A204.1 (cell line): ENCODE measurements at regions not wholly inside any gene's neighbourhood (a gene's known extent, or its start where the extent isn't known, plus 50 kb on each side); places are given as distances from the start of the nearest gene placed in this dataset.

Experiments
- FAIRE-seq: peaks from 2 replicates; lab custom pipeline; 2012; peaks lifted over from hg19 to GRCh38; lab: Jason Lieb, UNC

DNA sequence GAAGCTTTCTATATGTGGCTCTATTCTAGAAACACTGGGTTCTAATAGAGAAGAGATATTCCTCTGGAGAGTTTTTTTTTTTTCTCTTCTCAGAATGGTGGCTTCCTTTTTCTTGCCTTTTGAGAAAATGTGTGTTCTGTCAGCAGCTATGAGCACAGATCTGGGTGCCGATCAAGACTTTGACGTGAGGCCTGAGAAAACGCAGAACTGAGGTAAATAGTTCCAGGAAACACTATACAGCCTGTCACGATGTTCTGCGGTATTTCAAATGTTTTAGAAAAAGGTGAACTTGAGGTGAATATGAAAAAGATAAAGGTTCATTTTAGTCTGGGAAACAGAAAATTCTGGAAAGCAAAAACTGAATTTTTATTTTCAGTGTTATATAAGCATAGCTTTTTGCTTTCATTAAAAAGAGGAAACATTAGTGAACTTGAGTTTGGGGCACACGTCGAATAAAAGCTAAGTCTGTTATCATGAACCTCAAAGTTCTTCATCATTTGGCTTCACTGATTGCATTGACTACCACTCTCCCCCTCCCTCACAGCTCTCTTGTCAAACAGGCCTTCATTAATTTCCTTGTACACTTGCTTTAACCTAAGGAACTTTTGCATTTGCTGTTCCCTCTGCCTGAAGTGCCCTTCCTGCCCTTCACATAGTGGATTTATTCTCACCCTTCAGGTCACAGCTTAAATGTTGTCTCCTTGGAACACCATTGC lies 265.1 kb downstream of the NFKBIZ start:
- FAIRE-seq: no peak

DNA sequence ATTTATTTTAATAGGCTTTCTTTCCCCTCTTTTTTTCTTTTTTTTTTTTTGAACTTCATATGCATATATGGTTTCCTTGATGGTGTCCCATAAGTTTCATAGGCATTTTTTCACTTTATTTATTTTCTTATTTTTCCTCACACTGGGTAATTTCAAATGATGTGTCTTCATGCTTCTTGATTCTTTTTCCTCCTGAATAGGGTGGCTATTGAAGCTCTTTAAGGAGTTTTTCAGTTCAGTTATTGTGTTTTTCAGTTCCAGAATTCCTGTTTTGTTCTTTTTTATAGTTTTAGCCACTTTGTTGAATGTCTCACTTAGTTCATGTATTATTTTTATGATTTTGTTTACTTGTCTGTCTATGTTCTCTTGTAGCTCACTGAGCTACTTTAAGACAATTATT lies 273.2 kb downstream of the NFKBIZ start:
- FAIRE-seq: no peak

DNA sequence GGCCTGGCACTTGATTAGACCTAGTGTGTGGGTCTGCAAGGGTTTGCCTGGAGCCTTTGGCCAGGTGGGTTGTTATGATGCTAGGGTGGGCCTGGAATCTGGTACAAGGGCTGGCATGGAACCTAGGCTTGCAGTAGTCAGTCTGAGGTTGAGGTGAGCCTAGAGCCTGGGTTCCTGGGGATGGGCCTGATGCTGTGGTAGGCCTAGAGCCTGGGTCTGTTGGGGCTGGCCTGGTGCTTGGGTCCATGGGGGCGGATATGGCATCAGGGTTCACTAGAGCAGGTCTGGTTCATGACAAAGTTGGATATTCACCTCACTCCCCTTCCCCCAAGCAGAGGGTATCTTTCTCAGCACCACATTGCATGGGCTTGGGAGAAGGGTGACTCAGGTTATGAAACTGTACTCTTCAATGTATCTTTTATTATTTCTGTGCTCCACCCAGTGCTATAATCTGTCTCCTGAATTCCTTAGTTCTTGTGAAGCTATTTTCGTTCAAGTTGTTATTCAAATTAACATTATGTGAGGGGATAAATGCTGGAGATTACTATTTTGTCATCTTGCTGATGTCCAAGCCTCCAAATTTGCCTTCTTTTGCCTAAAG lies 274.4 kb downstream of the NFKBIZ start:
- FAIRE-seq: no peak

DNA sequence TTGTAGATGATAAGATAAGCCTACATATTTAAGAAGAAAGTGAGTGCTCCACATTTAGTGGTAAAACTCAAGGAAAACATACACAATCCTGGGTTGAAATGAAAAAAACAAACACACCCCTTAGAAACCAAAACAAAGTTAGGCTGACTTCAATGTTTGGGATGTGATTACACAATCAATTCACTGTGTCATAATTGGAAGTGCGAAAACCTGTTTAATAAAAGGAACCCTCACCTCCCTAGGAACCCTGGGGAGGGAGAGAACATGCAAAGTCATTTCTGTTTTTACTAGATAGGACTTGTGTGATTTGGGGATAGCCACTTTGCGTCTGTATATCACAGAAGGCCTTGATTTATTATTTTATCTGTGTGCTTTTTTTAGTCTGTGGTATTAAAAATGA lies 275.0 kb downstream of the NFKBIZ start:
- FAIRE-seq: no peak

DNA sequence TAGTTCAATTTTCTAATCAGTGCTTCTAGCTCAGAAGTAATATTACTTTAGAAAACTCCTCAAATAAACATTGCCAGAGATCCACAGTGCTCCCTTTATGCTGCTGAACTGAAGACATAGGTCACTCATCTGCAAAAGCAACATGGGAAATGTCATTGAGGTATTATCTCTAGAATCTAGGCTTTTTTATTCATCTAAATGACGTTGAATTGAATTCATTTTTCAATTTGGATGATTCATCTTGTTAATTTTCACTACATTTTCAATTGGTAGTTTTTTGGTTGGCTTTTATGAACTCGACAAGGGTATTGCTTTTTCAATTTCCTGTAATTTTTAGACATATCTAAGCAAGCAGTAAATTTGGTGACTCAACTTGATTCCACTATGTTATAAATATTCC lies 275.4 kb downstream of the NFKBIZ start:
- no peak for FAIRE-seq

DNA sequence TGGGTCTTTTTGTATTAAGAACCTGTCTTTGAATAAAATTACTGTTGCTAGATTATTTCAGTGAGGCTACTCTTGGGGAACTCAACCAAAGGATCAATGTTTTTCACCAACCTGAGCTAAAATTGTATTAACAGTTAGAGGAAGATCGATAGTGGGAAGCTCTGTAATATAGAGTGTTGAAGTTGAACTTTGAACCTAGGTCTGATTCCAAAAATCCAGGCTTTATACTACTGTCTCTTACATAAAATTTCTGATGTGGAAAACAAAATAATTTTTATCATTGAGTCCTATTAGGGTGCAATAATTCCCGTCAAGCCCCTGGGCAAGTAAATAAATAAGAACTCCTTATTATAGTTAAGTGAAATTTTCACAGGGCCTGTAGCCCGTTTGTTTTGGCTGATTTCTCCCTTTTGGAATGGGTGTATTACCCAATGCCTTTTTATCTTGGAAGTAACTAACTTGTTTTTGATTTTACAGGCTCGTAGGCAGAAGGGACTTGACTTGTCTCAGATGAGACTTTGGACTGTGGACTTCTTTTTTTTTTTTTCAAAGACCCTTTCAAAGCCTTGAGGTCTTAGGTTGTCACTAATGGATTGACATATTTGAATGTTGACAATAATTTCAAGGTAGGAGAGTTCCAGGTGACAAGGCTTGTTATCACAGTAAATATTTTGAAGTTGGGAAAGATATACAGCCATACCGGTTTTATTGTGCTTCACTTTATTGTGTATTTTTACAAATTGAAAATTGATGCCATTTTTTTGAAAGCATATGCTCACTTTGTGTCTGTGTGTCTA lies 276.1 kb downstream of the NFKBIZ start:
- FAIRE-seq: no peak

DNA sequence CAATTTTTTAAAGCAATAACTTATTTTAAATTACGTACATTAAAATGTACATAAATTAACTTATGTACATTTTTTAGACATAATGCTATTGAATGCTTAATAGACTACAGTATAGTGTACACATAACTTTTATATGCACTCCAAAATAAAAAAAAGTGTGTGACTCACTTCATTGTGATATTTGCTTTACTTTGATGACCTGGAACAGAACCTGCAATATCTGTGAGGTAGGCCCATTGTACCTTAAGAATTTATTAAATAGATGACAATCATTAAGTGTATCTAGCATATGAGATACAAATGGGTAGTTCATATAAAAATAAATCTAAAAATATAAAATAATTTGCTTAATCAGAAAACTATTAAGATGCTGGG lies 276.7 kb downstream of the NFKBIZ start:
- no peak for FAIRE-seq

DNA sequence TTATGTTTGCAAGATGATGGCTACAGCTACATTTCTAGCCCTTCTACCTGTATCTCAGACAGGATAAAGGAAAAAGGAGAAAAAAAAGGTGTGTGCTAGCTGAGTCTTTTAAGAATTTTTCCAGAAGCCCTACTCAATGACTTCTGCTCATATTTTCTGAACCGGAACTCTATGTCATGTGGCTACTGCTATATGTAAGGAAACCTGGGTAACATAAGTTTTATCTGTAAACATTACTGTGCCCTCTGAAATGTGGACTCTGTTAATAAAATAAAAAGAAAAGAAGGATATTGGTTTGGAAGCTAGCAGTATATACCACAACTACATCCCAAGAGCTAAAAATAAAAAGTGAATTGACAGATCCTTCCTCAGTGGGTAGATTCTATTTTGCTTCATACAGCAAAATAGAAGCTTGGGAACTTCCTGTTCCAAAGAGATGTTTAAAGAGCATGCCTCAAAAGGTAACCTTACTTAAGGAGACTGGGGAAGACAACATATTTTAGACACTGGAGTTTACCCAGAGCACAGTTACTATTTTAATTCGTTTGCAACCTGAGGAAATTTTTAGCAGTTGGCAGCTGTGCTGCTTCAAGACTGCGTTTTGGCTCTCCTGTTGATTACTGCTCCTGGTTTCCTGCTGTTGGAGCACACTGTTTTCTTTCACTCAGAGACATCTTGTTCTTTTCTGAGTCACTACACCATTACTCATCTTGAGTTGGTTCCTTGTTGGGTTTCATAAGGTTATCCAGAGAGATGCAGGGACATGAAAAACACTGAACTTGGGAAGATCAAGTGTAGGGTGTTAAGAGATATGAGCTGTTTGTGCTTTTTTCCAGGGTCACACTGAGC lies 280.7 kb downstream of the NFKBIZ start:
- FAIRE-seq: no peak

DNA sequence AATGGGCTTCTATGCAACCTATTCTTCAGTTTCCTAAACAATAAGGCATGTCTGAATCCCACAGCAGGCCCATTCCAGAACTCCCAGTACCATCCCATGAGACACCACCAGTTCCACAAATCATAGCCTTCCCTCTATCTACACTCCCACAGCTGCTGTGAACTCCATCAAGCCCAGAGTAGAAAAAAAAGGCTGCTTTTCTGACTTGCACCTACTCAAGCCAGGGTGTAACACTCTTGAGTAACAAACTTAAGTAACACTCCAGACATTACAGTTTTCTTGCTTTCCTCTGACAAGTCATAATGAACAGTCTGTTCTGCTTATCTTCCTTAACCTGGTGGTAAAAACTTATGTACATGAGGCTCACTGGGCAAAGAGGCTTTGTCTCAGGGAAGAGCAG lies 283.1 kb downstream of the NFKBIZ start:
- no peak for FAIRE-seq

DNA sequence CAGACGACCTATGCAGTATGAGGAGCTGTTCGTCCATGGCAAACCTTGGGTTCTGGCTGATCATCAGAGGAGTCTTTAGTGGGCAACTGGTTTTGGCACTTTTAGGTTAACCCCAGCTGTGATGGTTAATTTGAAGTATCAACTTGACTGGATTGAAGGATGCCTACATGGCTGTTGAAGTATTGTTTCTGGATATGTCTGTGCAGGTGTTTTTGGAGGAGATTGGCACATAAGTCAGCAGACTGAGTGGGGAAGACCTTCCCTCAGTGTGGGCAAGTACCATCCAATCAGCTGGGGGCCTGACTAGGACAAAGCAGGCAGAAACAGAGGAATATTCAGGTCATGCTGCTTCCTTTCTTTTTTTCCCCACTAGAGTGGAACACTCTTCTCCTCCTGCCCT lies 284.1 kb downstream of the NFKBIZ start:
- FAIRE-seq: no peak

DNA sequence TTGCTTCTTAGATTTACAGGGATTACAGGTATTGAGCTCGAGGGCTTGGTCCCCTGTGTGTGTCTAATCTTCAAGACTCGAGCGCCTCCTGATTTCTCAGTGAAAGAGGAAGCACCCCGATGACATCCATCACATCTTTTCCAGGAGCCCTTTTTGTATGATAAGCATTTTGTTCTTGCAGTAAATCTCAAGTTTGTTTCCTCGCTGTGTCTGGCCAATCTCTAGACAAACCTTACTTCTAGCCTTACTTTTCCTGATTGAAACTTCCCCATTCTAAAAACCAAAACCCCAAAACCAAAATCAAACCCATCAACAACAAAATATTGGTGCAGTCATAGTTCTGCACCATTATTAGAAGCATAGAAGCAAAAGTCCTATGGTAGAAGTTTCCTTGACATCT lies 286.0 kb downstream of the NFKBIZ start:
- FAIRE-seq: no peak

DNA sequence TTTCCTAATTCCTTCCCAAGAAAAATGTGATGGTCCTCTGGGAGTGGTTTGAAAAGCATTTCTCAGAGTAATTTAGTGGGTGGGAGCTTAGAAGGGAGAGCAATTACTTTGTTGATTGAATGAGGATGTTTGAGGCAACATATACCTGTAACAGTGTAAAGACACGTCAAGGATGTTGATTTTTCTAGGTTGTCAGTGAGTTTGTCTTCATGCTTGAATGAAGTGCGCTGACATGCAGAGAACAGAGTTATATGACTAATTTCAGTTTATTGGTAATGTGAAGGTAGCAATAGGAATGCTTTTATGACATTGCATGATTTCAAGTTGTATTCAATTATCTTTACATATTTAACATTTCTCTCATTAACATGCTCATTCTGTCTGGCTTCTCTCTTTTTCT lies 286.9 kb downstream of the NFKBIZ start:
- no peak for FAIRE-seq

DNA sequence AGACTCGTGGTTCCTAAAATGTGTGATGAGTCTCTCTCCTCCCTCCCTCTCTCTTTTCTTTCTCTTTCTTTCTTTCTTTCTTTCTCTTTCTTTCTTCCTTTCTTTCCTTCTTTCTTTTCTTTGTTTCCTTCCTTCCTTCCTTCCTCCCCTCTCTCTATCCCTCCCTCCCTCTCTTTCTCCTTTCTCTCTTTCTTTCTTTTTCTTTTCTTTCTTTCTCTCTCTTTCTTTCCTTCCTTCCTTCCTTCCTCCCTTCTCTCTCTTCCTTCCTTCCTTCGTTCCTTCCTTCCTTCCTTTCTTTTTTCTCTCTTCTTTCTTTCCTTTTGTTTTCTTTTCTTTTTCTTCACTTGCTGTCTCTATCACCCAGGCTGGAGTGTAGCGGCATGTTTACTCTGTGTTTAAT lies 290.8 kb downstream of the NFKBIZ start:
- no peak for FAIRE-seq

DNA sequence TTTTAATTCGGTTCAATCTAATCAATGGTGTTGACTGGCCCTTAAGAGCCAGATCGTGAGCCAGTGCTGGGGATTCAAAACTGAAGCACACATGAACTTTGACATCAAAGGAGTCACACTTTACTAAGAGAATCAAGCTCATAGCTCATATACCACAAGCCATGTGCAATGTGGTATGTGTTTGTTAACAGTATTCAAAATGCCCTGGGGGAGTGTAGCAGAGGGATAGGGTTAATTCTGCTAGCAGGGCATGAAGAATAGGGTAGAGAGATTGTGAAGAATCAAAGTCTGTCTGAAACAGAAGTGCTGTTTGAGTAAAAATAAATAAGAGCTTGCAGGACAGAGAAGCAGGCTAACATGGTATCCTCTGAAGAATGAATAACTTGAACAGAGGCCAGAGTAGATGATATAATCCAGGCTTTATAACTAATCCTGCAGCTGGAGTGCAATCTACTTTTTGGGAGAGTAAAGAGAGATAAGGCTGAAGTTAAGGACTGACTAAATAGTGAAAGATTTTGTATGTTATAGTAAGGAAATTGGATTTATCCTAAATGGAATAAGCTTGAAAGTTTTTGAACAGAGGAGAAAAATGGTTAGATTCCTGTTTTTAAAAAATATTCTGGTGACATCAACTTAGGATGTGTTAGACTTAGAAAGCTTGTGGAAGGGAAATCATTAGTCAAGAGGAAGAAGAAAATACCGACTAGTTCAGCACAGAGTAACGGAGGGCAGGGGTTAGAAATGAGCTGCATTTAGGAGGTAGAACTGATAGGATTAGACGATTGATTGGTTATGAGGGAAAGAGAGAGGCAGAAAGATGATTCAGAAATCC lies 292.0 kb downstream of the NFKBIZ start:
- no peak for FAIRE-seq

DNA sequence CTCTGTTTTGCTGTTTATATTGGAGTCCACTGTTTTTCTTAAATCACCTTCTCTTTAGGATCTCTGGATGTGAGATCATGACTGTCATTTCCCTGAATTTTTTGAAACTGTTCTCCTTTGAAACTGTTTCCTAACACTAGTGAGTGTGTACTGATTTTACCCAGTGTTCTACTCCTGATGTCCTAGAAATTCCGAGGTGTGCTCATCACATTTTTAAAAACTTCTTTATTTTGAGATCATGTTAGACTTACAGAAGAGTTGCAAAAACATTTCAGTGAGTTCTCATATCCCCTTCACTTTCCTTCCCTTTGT lies 292.6 kb downstream of the NFKBIZ start:
- no peak for FAIRE-seq

DNA sequence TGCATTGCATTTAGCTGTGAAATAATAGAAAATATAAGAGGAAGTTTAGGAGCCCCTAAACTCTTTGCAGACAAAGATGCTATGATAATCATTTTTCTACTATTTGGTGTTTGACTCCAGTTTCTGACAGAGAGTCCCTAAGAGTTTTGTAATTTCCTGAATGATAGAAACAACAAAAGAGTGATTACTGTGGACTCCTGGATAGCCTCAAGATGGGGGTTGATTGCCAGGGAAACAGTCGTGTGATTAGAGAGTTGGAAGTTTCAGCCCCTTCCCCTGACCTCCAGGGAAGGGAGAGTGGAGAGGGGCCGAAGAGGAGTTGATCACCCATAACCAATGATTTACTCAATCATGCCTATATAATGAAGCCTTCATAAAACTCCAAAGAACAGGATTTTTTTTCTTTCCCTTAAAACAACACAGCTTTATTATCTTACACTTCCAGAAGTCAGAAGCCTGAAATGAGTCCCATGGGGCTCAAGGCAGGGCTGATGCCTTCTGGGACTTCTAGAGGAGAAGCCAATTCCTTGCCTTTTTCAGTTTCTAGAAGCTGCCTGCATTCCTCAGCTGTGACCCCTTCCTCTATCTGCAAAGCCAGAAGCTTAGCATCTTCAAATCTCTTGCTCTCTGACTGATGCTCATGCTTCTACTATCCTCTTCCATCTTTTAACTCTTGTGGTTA lies 292.3 kb upstream of the ZPLD1 start:
- no peak for FAIRE-seq

DNA sequence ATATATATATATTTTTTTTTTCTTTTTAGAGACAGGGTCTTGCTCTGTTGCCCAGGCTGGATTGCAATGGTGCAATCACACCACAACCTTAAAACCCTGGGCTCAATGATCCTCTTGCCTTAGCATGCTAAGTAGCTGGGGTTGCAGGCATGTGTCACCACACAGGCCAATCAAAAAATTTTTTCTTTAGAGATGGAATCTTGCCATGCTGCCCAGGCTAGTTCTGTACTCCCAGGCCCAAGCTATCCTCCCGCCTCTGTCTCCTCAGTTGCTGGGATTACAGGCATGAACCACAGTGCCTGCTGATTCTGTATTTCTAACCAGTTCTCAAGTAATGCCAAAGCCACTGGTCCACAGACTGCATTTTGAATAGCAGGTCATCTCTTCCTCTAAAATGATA lies 291.3 kb upstream of the ZPLD1 start:
- FAIRE-seq: no peak

DNA sequence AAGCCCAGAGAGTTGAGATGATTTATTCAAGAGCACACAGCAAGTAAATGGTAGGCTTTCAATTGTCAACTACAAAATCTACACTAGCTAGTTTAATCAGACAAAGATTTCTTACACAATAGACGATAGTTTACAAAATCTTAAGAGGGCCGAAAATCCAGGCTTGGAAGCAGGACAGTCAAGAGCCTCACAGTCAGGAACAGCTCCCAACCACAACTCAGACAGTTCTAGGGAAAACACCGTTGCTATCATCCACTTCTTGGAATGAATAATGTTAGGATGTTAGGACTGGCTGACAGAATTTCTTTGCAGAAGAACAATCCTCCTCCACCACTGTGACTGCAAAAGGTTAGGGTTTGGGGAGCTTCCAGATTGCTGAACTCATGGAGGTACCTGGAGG lies 290.8 kb upstream of the ZPLD1 start:
- no peak for FAIRE-seq

DNA sequence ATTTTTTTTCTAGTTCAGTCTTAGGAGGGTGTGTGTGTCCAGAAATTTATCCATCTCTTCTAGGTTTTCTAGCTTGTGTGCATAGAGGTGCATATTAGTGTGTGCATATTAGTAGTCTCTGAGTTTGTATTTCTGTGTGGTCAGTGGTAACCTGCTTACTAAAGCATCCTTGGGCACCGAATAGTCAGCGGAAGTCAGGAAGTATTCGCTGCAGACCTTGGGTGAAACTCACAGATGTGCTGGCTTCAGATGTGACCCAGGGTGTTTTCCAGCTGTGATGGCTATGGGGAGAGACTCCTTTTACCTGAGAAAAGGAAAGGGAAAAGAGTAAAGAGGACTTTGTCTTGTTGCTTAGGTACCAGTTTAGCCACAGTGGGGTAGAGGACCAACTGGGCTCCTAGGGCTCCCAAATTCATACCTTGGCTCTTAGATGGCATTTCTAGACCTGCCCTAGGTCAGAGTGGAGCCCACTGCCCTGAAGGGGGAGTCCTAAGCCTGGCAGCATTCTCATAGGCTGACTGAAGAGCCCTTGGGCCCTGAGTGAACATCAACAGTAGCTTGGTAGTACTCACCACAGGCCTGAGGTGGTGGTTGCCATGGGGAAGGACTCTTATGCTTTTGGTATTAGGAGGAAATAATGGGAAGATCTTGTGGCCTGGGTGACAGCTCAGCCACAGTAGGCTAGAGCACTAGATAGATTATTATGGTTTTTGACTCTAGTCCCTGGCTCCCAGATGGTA lies 286.0 kb upstream of the ZPLD1 start:
- no peak for FAIRE-seq

DNA sequence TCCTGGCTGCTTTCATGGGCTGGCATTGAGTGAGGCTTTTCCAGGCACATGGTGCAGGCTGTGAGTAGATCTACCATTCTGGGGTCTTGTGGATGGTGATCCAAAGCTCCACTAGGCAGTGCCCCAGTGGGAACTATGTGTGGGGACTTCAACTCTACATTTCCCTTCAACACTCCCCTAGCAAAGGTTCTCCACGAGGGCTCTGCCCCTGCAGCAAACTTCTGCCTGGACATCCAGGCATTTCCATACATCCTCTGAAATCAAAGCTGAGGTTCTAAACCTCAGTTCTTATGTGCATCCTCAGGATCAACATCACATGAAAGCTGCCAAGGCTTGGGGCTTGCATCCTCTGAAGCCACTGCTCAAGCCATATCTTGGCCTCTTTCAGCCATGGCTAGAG lies 282.9 kb upstream of the ZPLD1 start:
- FAIRE-seq: no peak

DNA sequence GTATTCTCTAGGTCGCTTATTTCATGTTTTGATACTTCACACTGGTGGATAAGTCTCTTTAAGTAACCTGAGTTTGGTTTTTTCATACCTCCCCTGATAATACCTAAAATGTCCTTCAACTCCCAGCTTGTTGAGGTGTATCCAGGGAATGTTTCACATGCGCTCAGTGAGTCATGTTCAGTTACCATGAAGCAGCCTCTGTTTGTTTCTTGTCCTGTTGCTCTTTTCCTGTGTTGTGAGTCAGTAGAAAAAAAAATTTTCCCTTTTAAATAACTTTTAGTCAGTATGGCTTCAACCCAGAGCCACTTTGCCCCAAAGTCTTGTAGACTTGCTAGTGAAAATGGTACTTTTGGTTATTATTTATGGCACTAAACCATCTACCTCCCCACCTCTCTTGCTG lies 278.4 kb upstream of the ZPLD1 start:
- FAIRE-seq: no peak
